ENCODE measurements at regions not wholly inside any gene's neighbourhood (a gene's known extent, or its start where the extent isn't known, plus 50 kb on each side); places are given as distances from the start of the nearest gene placed in this dataset.

GRCh38 chr13:39888865-39889810, 233.7 kb downstream of the COG6 start:
- H3K9me2 ChIP-seq (replicated peaks; ENCODE audit: insufficient read depth), result no peaks in the 10 kb centered on the region
- no peak overlapping the region for H2AFZ ChIP-seq
- no peak for TF ChIP-seq EZH2 (IDR thresholded peaks at IDR 0.05; ENCODE audit: borderline replicate concordance)
- no peak for TF ChIP-seq EZH2phosphoT487 (IDR thresholded peaks at IDR 0.05; ENCODE audit: low read depth, severe bottlenecking, unreplicated experiment)
- no peaks in the 10 kb centered on the region for H3K36me3 ChIP-seq (replicated peaks; ENCODE audit: insufficient read depth, low read depth)
- H3K27ac ChIP-seq, result no peak overlapping the region
- no peaks in the 10 kb centered on the region for H3K9me3 ChIP-seq (ENCODE audit: low read depth)
- no peak overlapping the region for H3K4me3 ChIP-seq
- H3K79me2 ChIP-seq, result no peaks in the 10 kb centered on the region
- H3K4me2 ChIP-seq, result peak overlapping the region; percentile 14
- no peak for DNase-seq (ENCODE audit: low spot score)
- 62% methylated on average over 4 of the region's 4 CpGs for whole genome bisulfite sequencing (ENCODE audit: low lambda C conversion rate, missing lambda C conversion rate)
- H4K20me1 ChIP-seq (ENCODE audit: insufficient read depth, poor library complexity, severe bottlenecking), result no peaks in the 10 kb centered on the region
- no peaks in the 10 kb centered on the region for H3K27me3 ChIP-seq
- H3K4me1 ChIP-seq (ENCODE audit: insufficient read depth), result no peaks in the 10 kb centered on the region

- Histone ChIP-seq H3K27ac (no peak overlapping the region), H3K79me2 (no peaks in the 10 kb centered on the region), H3K4me2 (no peak overlapping the region), H3K4me1 (ENCODE audit: insufficient read depth) (no peaks in the 10 kb centered on the region), H3K36me3 (replicated peaks; ENCODE audit: insufficient read depth, low read depth) (no peaks in the 10 kb centered on the region), H4K20me1 (ENCODE audit: insufficient read depth, poor library complexity, severe bottlenecking) (no peaks in the 10 kb centered on the region), H3K9me2 (replicated peaks; ENCODE audit: insufficient read depth) (no peaks in the 10 kb centered on the region), H3K4me3 (no peak overlapping the region), H3K9me3 (ENCODE audit: low read depth) (no peaks in the 10 kb centered on the region), H2AFZ (no peak overlapping the region), H3K27me3 (no peaks in the 10 kb centered on the region)
- no peak for DNase-seq (ENCODE audit: low spot score)
- 83% methylated on average over 4 of the region's 4 CpGs for WGBS (ENCODE audit: low lambda C conversion rate, missing lambda C conversion rate)
- TF ChIP-seq CTCF (IDR thresholded peaks at IDR 0.05; ENCODE audit: poor library complexity) (no peak), EZH2phosphoT487 (IDR thresholded peaks at IDR 0.05; ENCODE audit: low read depth, severe bottlenecking, unreplicated experiment) (no peak), EZH2 (IDR thresholded peaks at IDR 0.05; ENCODE audit: borderline replicate concordance) (no peak)
Measured at GRCh38 chr13:39890537-39890936, 235.1 kb downstream of the COG6 start.

- Histone ChIP-seq H3K27me3 (no peaks in the 10 kb centered on the region), H3K27ac (no peak overlapping the region), H4K20me1 (ENCODE audit: insufficient read depth, poor library complexity, severe bottlenecking) (no peaks in the 10 kb centered on the region), H3K4me2 (no peak overlapping the region), H3K9me3 (ENCODE audit: low read depth) (no peaks in the 10 kb centered on the region), H2AFZ (no peak overlapping the region), H3K9me2 (replicated peaks; ENCODE audit: insufficient read depth) (no peaks in the 10 kb centered on the region), H3K4me1 (ENCODE audit: insufficient read depth) (no peaks in the 10 kb centered on the region), H3K4me3 (no peak overlapping the region), H3K79me2 (no peaks in the 10 kb centered on the region), H3K36me3 (replicated peaks; ENCODE audit: insufficient read depth, low read depth) (no peaks in the 10 kb centered on the region)
- TF ChIP-seq CTCF (IDR thresholded peaks at IDR 0.05; ENCODE audit: poor library complexity) (no peak), EZH2phosphoT487 (IDR thresholded peaks at IDR 0.05; ENCODE audit: low read depth, severe bottlenecking, unreplicated experiment) (no peak), EZH2 (IDR thresholded peaks at IDR 0.05; ENCODE audit: borderline replicate concordance) (no peak)
- WGBS (ENCODE audit: low lambda C conversion rate, missing lambda C conversion rate), result 73% methylated on average over 10 of the region's 10 CpGs
- no peak for DNase-seq (ENCODE audit: low spot score)
Measured at GRCh38 chr13:39892721-39893685, 237.5 kb downstream of the COG6 start.
